H1 (cell line): ENCODE measurements at regions not wholly inside any gene's neighbourhood (a gene's known extent, or its start where the extent isn't known, plus 50 kb on each side); places are given as distances from the start of the nearest gene placed in this dataset.
A peak's percentile ranks its signal among the peaks of the same experiment; 100 is the strongest.

Experiments
- CTCF ChIA-PET: fragments of 300-600 bp; sonication (Branson Sonifier 250); formaldehyde crosslinking; loops from one replicate; lab custom pipeline; 2021; ENCODE audit not compliant: partially characterized antibody; lab: Charles Lee
- POLR2A ChIA-PET: fragments of 300-600 bp; sonication (Branson Sonifier 250); formaldehyde crosslinking; loops from one replicate; lab custom pipeline; 2021; ENCODE audit warnings: inconsistent platforms; ENCODE audit not compliant: partially characterized antibody; lab: Charles Lee
- DNase-seq, 2 experiments: peaks; one replicate each; pipeline versions ENCODE4 v3.0.0 to v3.0.0-alpha.2; 2010 to 2022; ENCODE audit warnings: low spot score in 2 of 2, low read depth in 1 of 2, mixed read lengths in 1 of 2
- FAIRE-seq: peaks from 2 replicates; lab custom pipeline; 2011; peaks lifted over from hg19 to GRCh38; lab: Jason Lieb, UNC
- H2AFZ ChIP-seq: 2 replicates; pipeline ENCODE4 v1.8.1; 2012; ENCODE audit warnings: low read length, inconsistent platforms
- H2AK5ac ChIP-seq: 2 replicates; pipeline ENCODE4 v1.6.1; 2013; ENCODE audit warnings: low read depth, low read length
- H2BK120ac ChIP-seq: replicated peaks from 2 replicates; pipeline ENCODE3; 2013; ENCODE audit warnings: low read depth, low read length, inconsistent platforms
- H2BK12ac ChIP-seq: 2 replicates; pipeline ENCODE4 v1.6.1; 2013; ENCODE audit warnings: low read depth, low read length
- H2BK15ac ChIP-seq: 2 replicates; pipeline ENCODE4 v1.6.1; 2013; ENCODE audit warnings: low read length
- H2BK20ac ChIP-seq: 2 replicates; pipeline ENCODE4 v1.6.1; 2013; ENCODE audit warnings: low read length
- H2BK5ac ChIP-seq: 2 replicates; pipeline ENCODE4 v1.6.1; 2013; ENCODE audit warnings: low read depth, low read length
- H3K14ac ChIP-seq: 2 replicates; pipeline ENCODE4 v1.6.1; 2013; ENCODE audit warnings: inconsistent platforms; ENCODE audit not compliant: insufficient read length
- H3K18ac ChIP-seq: 2 replicates; pipeline ENCODE4 v1.6.1; 2013; ENCODE audit warnings: low read length; ENCODE audit errors: extremely low read depth
- H3K23ac ChIP-seq: 2 replicates; pipeline ENCODE4 v1.6.1; 2013; ENCODE audit warnings: inconsistent platforms; ENCODE audit not compliant: insufficient read length
- H3K23me2 ChIP-seq: 2 replicates; pipeline ENCODE4 v1.6.1; 2013; ENCODE audit warnings: low read depth, low read length
- H3K27ac ChIP-seq: 2 replicates; pipeline ENCODE4 v1.6.1; 2011; ENCODE audit warnings: low read depth, low read length, inconsistent platforms
- H3K27me3 ChIP-seq, 4 experiments: replicated peaks in 1 of 4; 1 replicate in 1 of 4; 2 replicates in 3 of 4; pipeline versions ENCODE4 v1.6.1 to v1.8.1; 2011 to 2013; ENCODE audit warnings: low read length in 3 of 4, mild to moderate bottlenecking in 3 of 4, inconsistent platforms in 2 of 4, mixed read lengths in 2 of 4, moderate library complexity in 1 of 4; ENCODE audit not compliant: control insufficient read depth in 3 of 4, insufficient read depth in 3 of 4; ENCODE audit errors: extremely low read depth in 1 of 4
- H3K36me3 ChIP-seq, 4 experiments: 2 replicates each; pipeline versions ENCODE4 v1.6.1 to v1.8.1; 2011 to 2013; ENCODE audit warnings: mild to moderate bottlenecking in 4 of 4, low read length in 3 of 4, moderate library complexity in 2 of 4, control low read depth in 1 of 4, inconsistent platforms in 1 of 4; ENCODE audit not compliant: insufficient read depth in 4 of 4, control insufficient read depth in 2 of 4
- H3K4ac ChIP-seq: replicated peaks from 2 replicates; pipeline ENCODE3; 2013; ENCODE audit warnings: low read length, low read depth, mixed read lengths, inconsistent platforms; ENCODE audit not compliant: insufficient read length
- H3K4me1 ChIP-seq, 4 experiments: replicated peaks in 1 of 4; 1 replicate in 1 of 4; 2 replicates in 3 of 4; pipeline versions ENCODE4 v1.6.1 to v1.8.1; 2011 to 2013; ENCODE audit warnings: low read length in 3 of 4, inconsistent platforms in 2 of 4, mixed read lengths in 1 of 4; ENCODE audit not compliant: insufficient read depth in 4 of 4, control insufficient read depth in 3 of 4
- H3K4me2 ChIP-seq, 2 experiments: 2 replicates each; pipeline versions ENCODE4 v1.6.1 to v1.8.1; 2011 to 2013; ENCODE audit warnings: low read depth in 2 of 2, low read length in 2 of 2, control low read depth in 1 of 2, inconsistent platforms in 1 of 2, mild to moderate bottlenecking in 1 of 2; ENCODE audit not compliant: insufficient read depth in 1 of 2
- H3K4me3 ChIP-seq, 4 experiments: fragments of 200-600, 300-600 bp in 1 of 4; sonication (generic), shearing (Covaris generic), sonication (Bioruptor Twin) in 1 of 4; 2 replicates each; pipeline versions ENCODE4 v1.5.1 to v1.8.1; 2011 to 2016; ENCODE audit warnings: low read length in 4 of 4, low read depth in 3 of 4, control low read depth in 2 of 4, inconsistent platforms in 2 of 4, mild to moderate bottlenecking in 2 of 4, mixed read lengths in 1 of 4, moderate library complexity in 1 of 4; ENCODE audit not compliant: insufficient read depth in 2 of 4; ENCODE audit errors: extremely low read depth in 1 of 4
- H3K56ac ChIP-seq: replicated peaks from 2 replicates; pipeline ENCODE3; 2013; ENCODE audit warnings: low read depth, mild to moderate bottlenecking, mixed read lengths, low read length, inconsistent platforms; ENCODE audit not compliant: insufficient read length
- H3K79me1 ChIP-seq: 2 replicates; pipeline ENCODE4 v1.6.1; 2013; ENCODE audit warnings: low read depth, low read length, control low read depth
- H3K79me2 ChIP-seq, 2 experiments: 2 replicates each; pipeline versions ENCODE4 v1.6.1 to v1.8.1; 2012 to 2013; ENCODE audit warnings: low read length in 2 of 2, mild to moderate bottlenecking in 2 of 2, inconsistent platforms in 1 of 2; ENCODE audit not compliant: insufficient read depth in 2 of 2, control insufficient read depth in 1 of 2
- H3K9ac ChIP-seq, 4 experiments: replicated peaks in 1 of 4; 1 replicate in 1 of 4; 2 replicates in 3 of 4; pipeline versions ENCODE4 v1.6.1 to v1.8.1; 2011 to 2013; ENCODE audit warnings: low read depth in 3 of 4, low read length in 3 of 4, control low read depth in 2 of 4, mild to moderate bottlenecking in 2 of 4, moderate library complexity in 2 of 4, inconsistent platforms in 1 of 4; ENCODE audit errors: extremely low read depth in 1 of 4
- H3K9me3 ChIP-seq, 2 experiments: 2 replicates each; pipeline versions ENCODE4 v1.6.1 to v1.8.1; 2012 to 2013; ENCODE audit warnings: mild to moderate bottlenecking in 2 of 2, moderate library complexity in 2 of 2, control low read depth in 1 of 2, inconsistent platforms in 1 of 2, low read depth in 1 of 2, low read length in 1 of 2, mixed read lengths in 1 of 2; ENCODE audit not compliant: insufficient read depth in 2 of 2
- H4K20me1 ChIP-seq, 2 experiments: replicated peaks in 1 of 2; 2 replicates each; pipeline versions ENCODE3 to v1.8.1; 2011 to 2013; ENCODE audit warnings: inconsistent platforms in 2 of 2, low read length in 2 of 2, mild to moderate bottlenecking in 1 of 2; ENCODE audit not compliant: insufficient read depth in 2 of 2, control insufficient read depth in 1 of 2
- H4K5ac ChIP-seq: 2 replicates; pipeline ENCODE4 v1.6.1; 2013; ENCODE audit warnings: low read length, low read depth, mixed read lengths, inconsistent platforms; ENCODE audit not compliant: insufficient read length
- H4K8ac ChIP-seq: 2 replicates; pipeline ENCODE4 v1.8.0; 2013; ENCODE audit warnings: mild to moderate bottlenecking, moderate library complexity, low read length, inconsistent platforms; ENCODE audit not compliant: insufficient read depth; ENCODE audit errors: extremely low read depth
- H4K91ac ChIP-seq: replicated peaks from 2 replicates; pipeline ENCODE3; 2013; ENCODE audit warnings: low read length, mixed read lengths, inconsistent platforms; ENCODE audit not compliant: insufficient read length
- E2F6 ChIP-seq: IDR thresholded peaks from 2 replicates; pipeline ENCODE4 v1.6.1; 2012; ENCODE audit warnings: inconsistent platforms
- KDM5A ChIP-seq: fragments of 200-600 bp; IDR thresholded peaks from 2 replicates; pipeline ENCODE4 v1.7.1; 2012; ENCODE audit warnings: mild to moderate bottlenecking, low read length, inconsistent platforms, mixed read lengths
- MAX ChIP-seq: IDR thresholded peaks from 2 replicates; pipeline ENCODE4 v1.6.1; 2012; ENCODE audit warnings: inconsistent platforms
- POLR2AphosphoS5 ChIP-seq: IDR thresholded peaks from 2 replicates; pipeline ENCODE4 v1.6.1; 2011; ENCODE audit warnings: low read depth, low read length
- RFX5 ChIP-seq: IDR thresholded peaks from 2 replicates; pipeline ENCODE4 v1.6.1; 2011; ENCODE audit warnings: low read depth, low read length, improper control_type of control experiment, borderline replicate concordance
- SP1 ChIP-seq: IDR thresholded peaks from 2 replicates; pipeline ENCODE4 v1.6.1; 2011; ENCODE audit warnings: low read depth, low read length
- SP4 ChIP-seq: IDR thresholded peaks from 2 replicates; pipeline ENCODE4 v1.6.1; 2012; ENCODE audit warnings: low read length, inconsistent platforms
- TAF1 ChIP-seq: IDR thresholded peaks from 2 replicates; pipeline ENCODE4 v1.6.1; 2011; ENCODE audit warnings: mild to moderate bottlenecking, low read depth, low read length
- TBP ChIP-seq: IDR thresholded peaks from 2 replicates; pipeline ENCODE4 v1.6.1; 2011; ENCODE audit warnings: low read depth, low read length, improper control_type of control experiment
- USF2 ChIP-seq: IDR thresholded peaks from 2 replicates; pipeline ENCODE4 v1.6.1; 2011; ENCODE audit warnings: low read length, improper control_type of control experiment
- WGBS, 2 experiments: shearing (Covaris generic) in 1 of 2; methylation state at CpG; one replicate each; pipeline versions ENCODE4 v1.1.6 to v1.1.7; 2013 to 2015; ENCODE audit warnings: low lambda C conversion rate in 2 of 2, mixed read lengths in 2 of 2, inconsistent platforms in 1 of 2, low coverage in 1 of 2, missing lambda C conversion rate in 1 of 2; ENCODE audit not compliant: insufficient replicate concordance in 2 of 2, insufficient coverage in 1 of 2, insufficient read length in 1 of 2; ENCODE audit errors: extremely low coverage in 1 of 2, missing lambda C conversion rate in 1 of 2; 5-methylcytosine and 5-hydroxymethylcytosine counted together

GRCh38 chr2:118310681-118311429 is 222.6 kb downstream of the INSIG2 start:
- Histone ChIP-seq H3K4ac (peak overlapping the region; percentile 59), H4K91ac (peak overlapping the region; percentile 93), H3K14ac (no peak overlapping the region), H3K4me2 (peak overlapping the region; percentile 70 to 83), H2BK5ac (peak overlapping the region; percentile 67), H3K27ac (peak overlapping the region; percentile 82), H3K18ac (peak overlapping the region; percentile 71), H3K9me3 (no peaks in the 10 kb centered on the region), H2BK15ac (no peak overlapping the region), H2AFZ (no peak overlapping the region), H2BK120ac (peak overlapping the region; percentile 58), H2BK12ac (peak overlapping the region; percentile 72), H3K4me3 (peak overlapping the region; percentile 30 to 69 (median 50)), H3K56ac (peak overlapping the region; percentile 47), H3K36me3 (no peaks in the 10 kb centered on the region), H3K27me3 (peaks cover 0 to 3% (median 0%) of the 10 kb centered on the region in 4 experiments; a peak in 3 of 7 replicates), H2AK5ac (no peak overlapping the region; the same call in 1 of the 2 replicates), H4K20me1 (no peaks in the 10 kb centered on the region), H4K5ac (peak overlapping the region; percentile 64), H3K9ac (peak overlapping the region in 3 of 4 experiments; percentile 68 to 88 (median 71); a peak in 6 of 7 replicates), H2BK20ac (peak overlapping the region; percentile 55), H4K8ac (peak overlapping the region; percentile 86), H3K23me2 (peaks cover 4% of the 10 kb centered on the region), H3K4me1 (peaks cover 0 to 18% (median 11%) of the 10 kb centered on the region in 4 experiments; a peak in 5 of 7 replicates), H3K23ac (no peak overlapping the region), H3K79me1 (no peaks in the 10 kb centered on the region; the same call in 1 of the 2 replicates), H3K79me2 (no peaks in the 10 kb centered on the region)
- peak in 1 of 2 experiments; percentile 81 for DNase-seq
- 7% methylated on average over 20 of the region's 20 CpGs; no CpG with 5 or more reads in 1 of the 2 experiments for WGBS, 2 experiments
- CTCF ChIA-PET: interaction anchor here (1.3 to 2.3 kb wide), 2 partner anchors 11 to 506 kb away, joined by 3 to 5 read pairs; no protein-coding TSS in a partner anchor
- no peak for FAIRE-seq
- POLR2A ChIA-PET: interaction anchor here (1.1 kb wide), 1 partner anchor 8 kb away, joined by 9 read pairs; no protein-coding TSS in a partner anchor
- TF ChIP-seq RFX5: no peak
- TF ChIP-seq SP1: no peak
- 0 out of 2 replicates have a peak, but pooled peaks have one; percentile 25 for TF ChIP-seq TBP
- TF ChIP-seq E2F6: peak; percentile 47; the same call in 1 of the 2 replicates
- TF ChIP-seq USF2: peak; percentile 59
- 0 out of 2 replicates have a peak, but pooled peaks have one; percentile 32 for TF ChIP-seq TAF1
- TF ChIP-seq SP4: no peak
- peak; percentile 80 for TF ChIP-seq MAX
- no peak for TF ChIP-seq KDM5A
- TF ChIP-seq POLR2AphosphoS5: 0 out of 2 replicates have a peak, but pooled peaks have one; percentile 28
